Endothelial cell of umbilical vein (primary cell): ENCODE measurements at regions not wholly inside any gene's neighbourhood (a gene's known extent, or its start where the extent isn't known, plus 50 kb on each side); places are given as distances from the start of the nearest gene placed in this dataset.
"Not testable (repeated sequence)": the region's sequence is repeated elsewhere in the genome, so short reads cannot be mapped to it uniquely, and the experiment has no call there.

Experiments used
- BruUV-seq: library from RNA; stranded (reverse); fragments of 400-500 nt; replicated peaks from 2 replicates; lab custom pipeline; 2021; lab: Mats Ljungman, UMichigan
- CTCF ChIA-PET: fragments of 300-600, 350-600 bp; sonication (Branson Sonifier 250); formaldehyde crosslinking; loops from one replicate; lab custom pipeline; 2021; ENCODE audit warnings: antibody characterized with exemption, inconsistent platforms; lab: Charles Lee
- POLR2A ChIA-PET: fragments of 300-600, 350-600 bp; sonication (Branson Sonifier 250); formaldehyde crosslinking; loops from one replicate; lab custom pipeline; 2021; ENCODE audit warnings: antibody characterized with exemption, inconsistent platforms; lab: Charles Lee
- DNase-seq: peaks from one replicate; pipeline ENCODE4 v3.0.0-alpha.2; 2011; ENCODE audit warnings: low read depth, low spot score
- FAIRE-seq: peaks from 2 replicates; lab custom pipeline; 2011; peaks lifted over from hg19 to GRCh38; lab: Jason Lieb, UNC
- H2AFZ ChIP-seq: 2 replicates; pipeline ENCODE4 v1.6.0; 2012; ENCODE audit warnings: low read depth, low read length, control low read depth, inconsistent platforms
- H3K27ac ChIP-seq: 2 replicates; pipeline ENCODE4 v1.5.1; 2011; ENCODE audit warnings: low read depth, mild to moderate bottlenecking, control low read depth, low read length, moderate library complexity; ENCODE audit not compliant: insufficient read depth
- H3K27me3 ChIP-seq, 2 experiments: 2 replicates each; pipeline versions ENCODE4 v1.6.0 to v1.6.1; 2011; ENCODE audit warnings: low read length in 2 of 2, mixed read lengths in 1 of 2; ENCODE audit not compliant: control insufficient read depth in 2 of 2, insufficient read depth in 2 of 2
- H3K36me3 ChIP-seq, 2 experiments: 2 replicates in 1 of 2; 3 replicates in 1 of 2; pipeline ENCODE4 v1.5.1; 2011; ENCODE audit warnings: low read length in 2 of 2, mild to moderate bottlenecking in 1 of 2, moderate library complexity in 1 of 2; ENCODE audit not compliant: control insufficient read depth in 2 of 2, insufficient read depth in 2 of 2; ENCODE audit errors: extremely low read depth in 1 of 2
- H3K4me1 ChIP-seq: 3 replicates; pipeline ENCODE4 v1.5.1; 2011; ENCODE audit warnings: mild to moderate bottlenecking, low read length; ENCODE audit not compliant: control insufficient read depth, insufficient read depth; ENCODE audit errors: extremely low read depth
- H3K4me2 ChIP-seq: 2 replicates; pipeline ENCODE4 v1.6.1; 2011; ENCODE audit warnings: low read length, control low read depth, mixed read lengths; ENCODE audit not compliant: insufficient read depth
- H3K4me3 ChIP-seq, 3 experiments: fragments of 200-600 bp in 1 of 3; sonication (generic), shearing (Covaris generic) in 1 of 3; replicated peaks in 1 of 3; 2 replicates each; pipeline ENCODE4 v1.5.1; 2011 to 2016; ENCODE audit warnings: control low read depth in 3 of 3, low read length in 3 of 3, mild to moderate bottlenecking in 2 of 3, inconsistent platforms in 1 of 3, low read depth in 1 of 3, moderate library complexity in 1 of 3; ENCODE audit not compliant: insufficient read depth in 1 of 3
- H3K79me2 ChIP-seq: 2 replicates; pipeline ENCODE4 v1.6.0; 2012; ENCODE audit warnings: low read length, inconsistent platforms; ENCODE audit not compliant: control insufficient read depth, insufficient read depth
- H3K9ac ChIP-seq: replicated peaks from 2 replicates; pipeline ENCODE3; 2011; ENCODE audit warnings: low read length, control low read depth; ENCODE audit not compliant: insufficient read depth; ENCODE audit errors: extremely low read depth
- H3K9me1 ChIP-seq: replicated peaks from 3 replicates; pipeline ENCODE4 v1.6.0; 2011; ENCODE audit warnings: mild to moderate bottlenecking, low read length; ENCODE audit not compliant: control insufficient read depth, insufficient read depth; ENCODE audit errors: extremely low read depth
- H3K9me3 ChIP-seq: replicated peaks from 2 replicates; pipeline ENCODE4 v1.5.1; 2012; ENCODE audit warnings: low read length, inconsistent platforms; ENCODE audit not compliant: control insufficient read depth, insufficient read depth
- H4K20me1 ChIP-seq: replicated peaks from 2 replicates; pipeline ENCODE3; 2011; ENCODE audit warnings: mild to moderate bottlenecking, low read length; ENCODE audit not compliant: control insufficient read depth, insufficient read depth; ENCODE audit errors: extremely low read depth
- CTCF ChIP-seq, 2 donors: IDR thresholded peaks; 1 replicate in 1 of 2; 2 replicates in 1 of 2; pipeline ENCODE4 v1.5.1; 2011; ENCODE audit warnings: low read length in 2 of 2, mild to moderate bottlenecking in 2 of 2, moderate library complexity in 2 of 2, control low read depth in 1 of 2, inconsistent platforms in 1 of 2, low read depth in 1 of 2; ENCODE audit not compliant: insufficient read depth in 1 of 2; ENCODE audit errors: extremely low read depth in 1 of 2
- dilution Hi-C: fragments of 300-500 bp; cut with MboI; formaldehyde crosslinking; loops from one replicate; pipeline ENCODE4 v1.15.0; 2019; ENCODE audit warnings: low sequenced_read_pairs; ENCODE audit not compliant: extremely low pct_ligation_motif_present
- intact Hi-C: fragments of 100-400 bp; cut with micrococcal nuclease; formaldehyde crosslinking; loops from one replicate; pipeline ENCODE4 v1.10.0; 2022

GRCh38 chr3:125766285-125766826 is 171.1 kb upstream of the OSBPL11 start:
- not testable (repeated sequence) for H3K27ac ChIP-seq
- H2AFZ ChIP-seq = peak overlapping the region; percentile 36
- peak; percentile 37 for FAIRE-seq

GRCh38 chr3:125766931-125767330 is 171.6 kb upstream of the OSBPL11 start:
- dilution Hi-C loops, H3K4me2 ChIP-seq, H3K27me3 ChIP-seq, H3K27ac ChIP-seq, H4K20me1 ChIP-seq, H3K9me3 ChIP-seq, POLR2A ChIA-PET, H3K4me3 ChIP-seq, H3K4me1 ChIP-seq, DNase-seq, H3K9ac ChIP-seq, H3K9me1 ChIP-seq, BruUV-seq, H2AFZ ChIP-seq, H3K79me2 ChIP-seq, FAIRE-seq, H3K36me3 ChIP-seq: not testable (repeated sequence)
- CTCF ChIA-PET = interaction anchor here (0.6 to 1.4 kb wide), 6 partner anchors 10 to 169 kb away, joined by 3 to 12 read pairs (median 5); no protein-coding TSS in a partner anchor
- intact Hi-C loops = loop anchor here (5.0 kb wide), 1 partner anchor 150 kb away; no protein-coding TSS in a partner anchor

More at GRCh38 chr3:125766285-125766826, 171.1 kb upstream of the OSBPL11 start:
- H3K79me2 ChIP-seq, POLR2A ChIA-PET, dilution Hi-C loops, H3K9me3 ChIP-seq, H3K4me1 ChIP-seq, H3K27me3 ChIP-seq, H3K36me3 ChIP-seq, H3K9ac ChIP-seq, H4K20me1 ChIP-seq, H3K9me1 ChIP-seq, BruUV-seq: not testable (repeated sequence)
- peak overlapping the region; percentile 8 for H3K4me2 ChIP-seq
- peak; percentile 56 to 65 for TF ChIP-seq CTCF (IDR thresholded peaks at IDR 0.05; ENCODE audit: extremely low read depth in 1 of 2, insufficient read depth in 1 of 2, low read depth in 1 of 2, low read length in 2 of 2)
- H3K4me3 ChIP-seq = peak overlapping the region in 1 of 3 experiments; percentile 27
- peak; percentile 49 for DNase-seq
- intact Hi-C loops = loop anchor here (5.0 kb wide), 1 partner anchor 151 kb away; no protein-coding TSS in a partner anchor
- CTCF ChIA-PET = interaction anchor here (0.6 to 1.4 kb wide), 6 partner anchors 10 to 170 kb away, joined by 3 to 12 read pairs (median 5); no protein-coding TSS in a partner anchor
